GM12891 (cell line): ENCODE measurements at regions not wholly inside any gene's neighbourhood (a gene's known extent, or its start where the extent isn't known, plus 50 kb on each side); places are given as distances from the start of the nearest gene placed in this dataset.

Experiments used
- POLR2AphosphoS5 ChIP-seq: IDR thresholded peaks from 2 replicates; pipeline ENCODE4 v1.6.1; 2011; ENCODE audit warnings: low read depth, low read length, control low read depth
- SPI1 ChIP-seq: IDR thresholded peaks from 2 replicates; pipeline ENCODE4 v1.6.1; 2011; ENCODE audit warnings: low read depth, low read length, control low read depth

DNA sequence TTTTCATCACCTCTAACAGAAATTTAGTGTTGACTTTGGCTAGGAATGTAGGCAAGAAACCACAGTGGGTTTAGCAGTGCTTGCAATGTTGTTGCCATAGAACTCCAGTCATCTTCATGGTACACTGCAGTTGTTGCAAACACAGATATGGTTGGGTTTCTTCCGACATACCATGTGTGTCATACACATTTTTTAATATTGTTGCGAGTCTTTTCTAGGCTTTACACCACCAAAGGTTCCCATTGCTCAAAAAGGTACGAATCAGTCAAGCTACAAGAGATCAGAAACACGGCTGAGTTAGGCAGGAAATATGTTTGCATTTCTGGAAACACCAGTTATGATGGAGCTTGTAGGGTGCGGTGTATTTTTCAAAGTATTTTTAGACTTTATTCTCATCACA, 172.4 kb downstream of the SYK start:
- TF ChIP-seq POLR2AphosphoS5, result no peak
- no peak for TF ChIP-seq SPI1
